H1 (cell line): ENCODE measurements at regions not wholly inside any gene's neighbourhood (a gene's known extent, or its start where the extent isn't known, plus 50 kb on each side); places are given as distances from the start of the nearest gene placed in this dataset.
A peak's percentile ranks its signal among the peaks of the same experiment; 100 is the strongest.

Experiments
- HDAC6 ChIP-seq: IDR thresholded peaks from one replicate; pipeline ENCODE4 v1.7.1; 2012; ENCODE audit warnings: low read depth, mild to moderate bottlenecking, inconsistent platforms, low read length, moderate library complexity
- JUND ChIP-seq: IDR thresholded peaks from 2 replicates; pipeline ENCODE4 v1.6.1; 2011; ENCODE audit warnings: mild to moderate bottlenecking, improper control_type of control experiment, low read length
- RAD21 ChIP-seq, 2 experiments: IDR thresholded peaks in 1 of 2; conservative IDR thresholded peaks in 1 of 2; 2 replicates each; pipeline ENCODE4 v1.6.1; 2011; ENCODE audit warnings: low read depth in 2 of 2, low read length in 2 of 2, improper control_type of control experiment in 1 of 2, inconsistent platforms in 1 of 2, mild to moderate bottlenecking in 1 of 2, moderate library complexity in 1 of 2
- TF ChIP-seq, protein P1 (sequence below): fragments of 300-600 bp; sonication (generic); IDR thresholded peaks from 2 replicates; pipeline ENCODE4 v1.7.1; 2012; ENCODE audit warnings: low read length, moderate library complexity, mild to moderate bottlenecking, inconsistent platforms; ENCODE audit not compliant: insufficient replicate concordance
- TF ChIP-seq, protein P2 (sequence below), 3 experiments: IDR thresholded peaks; 1 replicate in 2 of 3; 2 replicates in 1 of 3; pipeline versions ENCODE4 v1.5.1 to v1.6.1; 2011; ENCODE audit warnings: low read length in 3 of 3, mild to moderate bottlenecking in 3 of 3, inconsistent platforms in 2 of 3, low read depth in 1 of 3, moderate library complexity in 1 of 3; ENCODE audit not compliant: insufficient read depth in 1 of 3; ENCODE audit errors: control extremely low read depth in 1 of 3

DNA sequence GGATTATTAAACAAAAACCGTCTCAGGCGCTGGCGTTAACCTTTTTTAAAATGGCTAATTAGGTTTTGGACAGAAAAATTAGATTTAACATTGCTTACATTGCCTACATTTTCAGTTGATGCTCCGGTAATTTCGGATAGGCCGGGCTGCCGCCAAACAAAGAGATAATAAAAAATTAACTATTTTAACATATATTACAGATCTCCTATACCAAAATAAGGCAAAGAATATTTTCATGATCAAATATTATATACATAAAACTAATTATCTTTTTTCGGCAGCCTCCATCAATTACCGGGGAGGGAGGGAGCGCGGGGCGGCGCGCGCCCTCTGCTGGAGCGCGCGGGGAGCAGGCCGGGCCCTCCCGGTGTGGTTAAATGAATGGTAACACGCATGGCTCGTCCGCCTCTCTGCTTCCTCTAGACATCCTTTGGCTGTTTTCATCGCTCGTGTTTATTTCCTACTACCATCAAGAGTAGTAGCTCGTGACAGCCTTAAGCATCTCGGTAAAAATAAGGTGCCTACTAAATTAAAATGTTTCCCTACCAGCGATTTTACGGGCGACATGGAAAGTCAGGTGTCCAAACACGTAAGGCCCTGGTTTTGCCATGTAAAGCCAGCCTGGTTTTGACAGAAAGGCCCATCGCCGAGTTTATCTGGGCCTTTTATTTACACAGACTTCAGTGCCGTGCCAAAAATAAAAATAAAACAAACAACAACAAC lies 52.4 kb upstream of the TMEM33 start (continued):
- TF ChIP-seq, protein P1, sequence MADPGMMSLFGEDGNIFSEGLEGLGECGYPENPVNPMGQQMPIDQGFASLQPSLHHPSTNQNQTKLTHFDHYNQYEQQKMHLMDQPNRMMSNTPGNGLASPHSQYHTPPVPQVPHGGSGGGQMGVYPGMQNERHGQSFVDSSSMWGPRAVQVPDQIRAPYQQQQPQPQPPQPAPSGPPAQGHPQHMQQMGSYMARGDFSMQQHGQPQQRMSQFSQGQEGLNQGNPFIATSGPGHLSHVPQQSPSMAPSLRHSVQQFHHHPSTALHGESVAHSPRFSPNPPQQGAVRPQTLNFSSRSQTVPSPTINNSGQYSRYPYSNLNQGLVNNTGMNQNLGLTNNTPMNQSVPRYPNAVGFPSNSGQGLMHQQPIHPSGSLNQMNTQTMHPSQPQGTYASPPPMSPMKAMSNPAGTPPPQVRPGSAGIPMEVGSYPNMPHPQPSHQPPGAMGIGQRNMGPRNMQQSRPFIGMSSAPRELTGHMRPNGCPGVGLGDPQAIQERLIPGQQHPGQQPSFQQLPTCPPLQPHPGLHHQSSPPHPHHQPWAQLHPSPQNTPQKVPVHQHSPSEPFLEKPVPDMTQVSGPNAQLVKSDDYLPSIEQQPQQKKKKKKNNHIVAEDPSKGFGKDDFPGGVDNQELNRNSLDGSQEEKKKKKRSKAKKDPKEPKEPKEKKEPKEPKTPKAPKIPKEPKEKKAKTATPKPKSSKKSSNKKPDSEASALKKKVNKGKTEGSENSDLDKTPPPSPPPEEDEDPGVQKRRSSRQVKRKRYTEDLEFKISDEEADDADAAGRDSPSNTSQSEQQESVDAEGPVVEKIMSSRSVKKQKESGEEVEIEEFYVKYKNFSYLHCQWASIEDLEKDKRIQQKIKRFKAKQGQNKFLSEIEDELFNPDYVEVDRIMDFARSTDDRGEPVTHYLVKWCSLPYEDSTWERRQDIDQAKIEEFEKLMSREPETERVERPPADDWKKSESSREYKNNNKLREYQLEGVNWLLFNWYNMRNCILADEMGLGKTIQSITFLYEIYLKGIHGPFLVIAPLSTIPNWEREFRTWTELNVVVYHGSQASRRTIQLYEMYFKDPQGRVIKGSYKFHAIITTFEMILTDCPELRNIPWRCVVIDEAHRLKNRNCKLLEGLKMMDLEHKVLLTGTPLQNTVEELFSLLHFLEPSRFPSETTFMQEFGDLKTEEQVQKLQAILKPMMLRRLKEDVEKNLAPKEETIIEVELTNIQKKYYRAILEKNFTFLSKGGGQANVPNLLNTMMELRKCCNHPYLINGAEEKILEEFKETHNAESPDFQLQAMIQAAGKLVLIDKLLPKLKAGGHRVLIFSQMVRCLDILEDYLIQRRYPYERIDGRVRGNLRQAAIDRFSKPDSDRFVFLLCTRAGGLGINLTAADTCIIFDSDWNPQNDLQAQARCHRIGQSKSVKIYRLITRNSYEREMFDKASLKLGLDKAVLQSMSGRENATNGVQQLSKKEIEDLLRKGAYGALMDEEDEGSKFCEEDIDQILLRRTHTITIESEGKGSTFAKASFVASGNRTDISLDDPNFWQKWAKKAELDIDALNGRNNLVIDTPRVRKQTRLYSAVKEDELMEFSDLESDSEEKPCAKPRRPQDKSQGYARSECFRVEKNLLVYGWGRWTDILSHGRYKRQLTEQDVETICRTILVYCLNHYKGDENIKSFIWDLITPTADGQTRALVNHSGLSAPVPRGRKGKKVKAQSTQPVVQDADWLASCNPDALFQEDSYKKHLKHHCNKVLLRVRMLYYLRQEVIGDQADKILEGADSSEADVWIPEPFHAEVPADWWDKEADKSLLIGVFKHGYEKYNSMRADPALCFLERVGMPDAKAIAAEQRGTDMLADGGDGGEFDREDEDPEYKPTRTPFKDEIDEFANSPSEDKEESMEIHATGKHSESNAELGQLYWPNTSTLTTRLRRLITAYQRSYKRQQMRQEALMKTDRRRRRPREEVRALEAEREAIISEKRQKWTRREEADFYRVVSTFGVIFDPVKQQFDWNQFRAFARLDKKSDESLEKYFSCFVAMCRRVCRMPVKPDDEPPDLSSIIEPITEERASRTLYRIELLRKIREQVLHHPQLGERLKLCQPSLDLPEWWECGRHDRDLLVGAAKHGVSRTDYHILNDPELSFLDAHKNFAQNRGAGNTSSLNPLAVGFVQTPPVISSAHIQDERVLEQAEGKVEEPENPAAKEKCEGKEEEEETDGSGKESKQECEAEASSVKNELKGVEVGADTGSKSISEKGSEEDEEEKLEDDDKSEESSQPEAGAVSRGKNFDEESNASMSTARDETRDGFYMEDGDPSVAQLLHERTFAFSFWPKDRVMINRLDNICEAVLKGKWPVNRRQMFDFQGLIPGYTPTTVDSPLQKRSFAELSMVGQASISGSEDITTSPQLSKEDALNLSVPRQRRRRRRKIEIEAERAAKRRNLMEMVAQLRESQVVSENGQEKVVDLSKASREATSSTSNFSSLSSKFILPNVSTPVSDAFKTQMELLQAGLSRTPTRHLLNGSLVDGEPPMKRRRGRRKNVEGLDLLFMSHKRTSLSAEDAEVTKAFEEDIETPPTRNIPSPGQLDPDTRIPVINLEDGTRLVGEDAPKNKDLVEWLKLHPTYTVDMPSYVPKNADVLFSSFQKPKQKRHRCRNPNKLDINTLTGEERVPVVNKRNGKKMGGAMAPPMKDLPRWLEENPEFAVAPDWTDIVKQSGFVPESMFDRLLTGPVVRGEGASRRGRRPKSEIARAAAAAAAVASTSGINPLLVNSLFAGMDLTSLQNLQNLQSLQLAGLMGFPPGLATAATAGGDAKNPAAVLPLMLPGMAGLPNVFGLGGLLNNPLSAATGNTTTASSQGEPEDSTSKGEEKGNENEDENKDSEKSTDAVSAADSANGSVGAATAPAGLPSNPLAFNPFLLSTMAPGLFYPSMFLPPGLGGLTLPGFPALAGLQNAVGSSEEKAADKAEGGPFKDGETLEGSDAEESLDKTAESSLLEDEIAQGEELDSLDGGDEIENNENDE, result peak; percentile 25
- TF ChIP-seq HDAC6 (no peak), JUND (no peak), RAD21 (IDR thresholded peaks at IDR 0.05 in 1 of 2, conservative IDR thresholded peaks at IDR 0.05 in 1 of 2; ENCODE audit: low read depth in 2 of 2, low read length in 2 of 2) (peak; percentile 66 to 78)
- TF ChIP-seq, protein P2, sequence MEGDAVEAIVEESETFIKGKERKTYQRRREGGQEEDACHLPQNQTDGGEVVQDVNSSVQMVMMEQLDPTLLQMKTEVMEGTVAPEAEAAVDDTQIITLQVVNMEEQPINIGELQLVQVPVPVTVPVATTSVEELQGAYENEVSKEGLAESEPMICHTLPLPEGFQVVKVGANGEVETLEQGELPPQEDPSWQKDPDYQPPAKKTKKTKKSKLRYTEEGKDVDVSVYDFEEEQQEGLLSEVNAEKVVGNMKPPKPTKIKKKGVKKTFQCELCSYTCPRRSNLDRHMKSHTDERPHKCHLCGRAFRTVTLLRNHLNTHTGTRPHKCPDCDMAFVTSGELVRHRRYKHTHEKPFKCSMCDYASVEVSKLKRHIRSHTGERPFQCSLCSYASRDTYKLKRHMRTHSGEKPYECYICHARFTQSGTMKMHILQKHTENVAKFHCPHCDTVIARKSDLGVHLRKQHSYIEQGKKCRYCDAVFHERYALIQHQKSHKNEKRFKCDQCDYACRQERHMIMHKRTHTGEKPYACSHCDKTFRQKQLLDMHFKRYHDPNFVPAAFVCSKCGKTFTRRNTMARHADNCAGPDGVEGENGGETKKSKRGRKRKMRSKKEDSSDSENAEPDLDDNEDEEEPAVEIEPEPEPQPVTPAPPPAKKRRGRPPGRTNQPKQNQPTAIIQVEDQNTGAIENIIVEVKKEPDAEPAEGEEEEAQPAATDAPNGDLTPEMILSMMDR (IDR thresholded peaks at IDR 0.05; ENCODE audit: control extremely low read depth in 1 of 3, insufficient read depth in 1 of 3, low read depth in 1 of 3, low read length in 3 of 3), result peak in 2 of 3 experiments; percentile 67 to 75; a peak in 3 of 4 replicates
- TF ChIP-seq, all 59 proteins: peak for 3
